ENCODE measurements at regions not wholly inside any gene's neighbourhood (a gene's known extent, or its start where the extent isn't known, plus 50 kb on each side); places are given as distances from the start of the nearest gene placed in this dataset.

GRCh38 chr4:17336524-17336961 lies 175.3 kb downstream of the QDPR start:
- Histone ChIP-seq H3K9ac (ENCODE audit: control insufficient read depth, extremely low read depth, insufficient read depth, low read length) (no peak overlapping the region), H2AFZ (ENCODE audit: control insufficient read depth, low read length) (no peak overlapping the region), H3K9me3 (ENCODE audit: control insufficient read depth, low read depth, low read length) (no peaks in the 10 kb centered on the region), H3K27me3 (ENCODE audit: control insufficient read depth, extremely low read depth, insufficient read depth, low read length) (no peaks in the 10 kb centered on the region), H3K4me2 (ENCODE audit: control insufficient read depth, extremely low read depth, insufficient read depth, low read depth, low read length) (no peak overlapping the region), H3K9me1 (ENCODE audit: control insufficient read depth, extremely low read depth, insufficient read depth, low read length) (no peaks in the 10 kb centered on the region), H3K36me3 (ENCODE audit: control insufficient read depth in 2 of 2, extremely low read depth in 1 of 2, insufficient read depth in 2 of 2, low read length in 2 of 2) (no peaks in the 10 kb centered on the region), H3K27ac (ENCODE audit: control insufficient read depth, insufficient read depth, low read length) (no peak overlapping the region), H3K79me2 (ENCODE audit: control insufficient read depth, insufficient read depth, low read length) (no peaks in the 10 kb centered on the region), H3K4me3 (ENCODE audit: control insufficient read depth in 2 of 3, extremely low read depth in 1 of 3, insufficient read depth in 2 of 3, low read depth in 1 of 3, low read length in 3 of 3) (no peak overlapping the region), H3K4me1 (ENCODE audit: control insufficient read depth, extremely low read depth, insufficient read depth, low read length) (peaks cover 4% of the 10 kb centered on the region), H4K20me1 (ENCODE audit: control insufficient read depth, extremely low read depth, insufficient read depth, low read length) (no peaks in the 10 kb centered on the region)
- dilution Hi-C loops (cut with MboI; ENCODE audit: extremely low pct_ligation_motif_present, low sequenced_read_pairs): no loop called here
- TF ChIP-seq CTCF (optimal IDR thresholded peaks at IDR 0.05 in 1 of 3, IDR thresholded peaks at IDR 0.05 in 1 of 3, conservative IDR thresholded peaks at IDR 0.05 in 1 of 3; ENCODE audit: extremely low read depth in 1 of 3, insufficient read depth in 2 of 3, low read length in 3 of 3) (no peak), EZH2 (IDR thresholded peaks at IDR 0.05; ENCODE audit: low read length) (no peak)
- no peak for DNase-seq (ENCODE audit: low read depth, low spot score)
- no peak for FAIRE-seq

GRCh38 chr4:17336069-17336468 lies 175.8 kb downstream of the QDPR start:
- H3K36me3 ChIP-seq (ENCODE audit: control insufficient read depth in 2 of 2, extremely low read depth in 1 of 2, insufficient read depth in 2 of 2, low read length in 2 of 2): no peaks in the 10 kb centered on the region
- no peaks in the 10 kb centered on the region for H3K9me1 ChIP-seq (ENCODE audit: control insufficient read depth, extremely low read depth, insufficient read depth, low read length)
- no peak overlapping the region for H3K9ac ChIP-seq (ENCODE audit: control insufficient read depth, extremely low read depth, insufficient read depth, low read length)
- no peak for FAIRE-seq
- TF ChIP-seq EZH2 (IDR thresholded peaks at IDR 0.05; ENCODE audit: low read length) (no peak), CTCF (optimal IDR thresholded peaks at IDR 0.05 in 1 of 3, IDR thresholded peaks at IDR 0.05 in 1 of 3, conservative IDR thresholded peaks at IDR 0.05 in 1 of 3; ENCODE audit: extremely low read depth in 1 of 3, insufficient read depth in 2 of 3, low read length in 3 of 3) (no peak)
- H2AFZ ChIP-seq (ENCODE audit: control insufficient read depth, low read length): no peak overlapping the region
- DNase-seq (ENCODE audit: low read depth, low spot score): no peak
- H3K79me2 ChIP-seq (ENCODE audit: control insufficient read depth, insufficient read depth, low read length): no peaks in the 10 kb centered on the region
- H3K27ac ChIP-seq (ENCODE audit: control insufficient read depth, insufficient read depth, low read length): no peak overlapping the region
- dilution Hi-C loops (cut with MboI; ENCODE audit: extremely low pct_ligation_motif_present, low sequenced_read_pairs): no loop called here
- no peak overlapping the region for H3K4me2 ChIP-seq (ENCODE audit: control insufficient read depth, extremely low read depth, insufficient read depth, low read depth, low read length)
- no peaks in the 10 kb centered on the region for H4K20me1 ChIP-seq (ENCODE audit: control insufficient read depth, extremely low read depth, insufficient read depth, low read length)
- H3K4me1 ChIP-seq (ENCODE audit: control insufficient read depth, extremely low read depth, insufficient read depth, low read length): peaks cover 4% of the 10 kb centered on the region
- no peaks in the 10 kb centered on the region for H3K9me3 ChIP-seq (ENCODE audit: control insufficient read depth, low read depth, low read length)
- no peaks in the 10 kb centered on the region for H3K27me3 ChIP-seq (ENCODE audit: control insufficient read depth, extremely low read depth, insufficient read depth, low read length)
- H3K4me3 ChIP-seq (ENCODE audit: control insufficient read depth in 2 of 3, extremely low read depth in 1 of 3, insufficient read depth in 2 of 3, low read depth in 1 of 3, low read length in 3 of 3): no peak overlapping the region

All from keratinocyte (primary cell).